ENCODE measurements at regions not wholly inside any gene's neighbourhood (a gene's known extent, or its start where the extent isn't known, plus 50 kb on each side); places are given as distances from the start of the nearest gene placed in this dataset.

DNA sequence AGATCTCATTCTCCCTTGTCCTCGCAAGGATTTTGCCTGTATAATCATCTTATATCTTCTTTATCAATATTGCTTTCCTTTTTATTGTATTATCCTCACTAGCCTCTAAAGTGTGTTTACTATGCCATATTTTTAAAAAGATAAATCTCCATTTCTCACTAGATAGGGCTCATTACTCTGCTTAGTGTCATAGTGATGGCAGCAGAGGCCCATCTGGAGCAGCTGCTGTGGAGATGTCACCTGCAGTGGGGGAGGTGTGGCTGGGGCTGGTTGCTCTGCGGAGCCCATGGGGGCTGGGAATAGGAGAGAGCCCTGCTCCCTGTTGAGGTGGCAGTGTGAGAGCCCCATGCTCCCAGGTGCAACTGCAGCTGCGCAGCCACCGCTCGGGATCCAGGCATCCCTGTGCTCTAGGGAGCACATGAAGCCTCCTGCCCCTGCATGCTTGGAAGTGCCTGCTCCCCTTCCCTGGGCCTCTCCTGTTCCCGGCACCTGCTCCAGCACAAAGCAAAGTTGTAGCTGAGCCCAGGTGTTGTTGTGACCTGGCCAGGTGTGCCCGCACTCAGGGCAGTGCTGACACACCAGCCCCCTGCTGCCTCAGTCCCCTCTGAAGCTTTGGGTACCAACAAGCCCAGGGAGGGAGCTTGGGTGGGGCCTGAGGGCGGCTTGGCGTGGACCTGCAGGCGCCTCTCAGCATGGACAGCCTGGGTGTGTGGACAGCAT, 144.6 kb upstream of the MRPS30 start:
- TF ChIP-seq, protein P1, sequence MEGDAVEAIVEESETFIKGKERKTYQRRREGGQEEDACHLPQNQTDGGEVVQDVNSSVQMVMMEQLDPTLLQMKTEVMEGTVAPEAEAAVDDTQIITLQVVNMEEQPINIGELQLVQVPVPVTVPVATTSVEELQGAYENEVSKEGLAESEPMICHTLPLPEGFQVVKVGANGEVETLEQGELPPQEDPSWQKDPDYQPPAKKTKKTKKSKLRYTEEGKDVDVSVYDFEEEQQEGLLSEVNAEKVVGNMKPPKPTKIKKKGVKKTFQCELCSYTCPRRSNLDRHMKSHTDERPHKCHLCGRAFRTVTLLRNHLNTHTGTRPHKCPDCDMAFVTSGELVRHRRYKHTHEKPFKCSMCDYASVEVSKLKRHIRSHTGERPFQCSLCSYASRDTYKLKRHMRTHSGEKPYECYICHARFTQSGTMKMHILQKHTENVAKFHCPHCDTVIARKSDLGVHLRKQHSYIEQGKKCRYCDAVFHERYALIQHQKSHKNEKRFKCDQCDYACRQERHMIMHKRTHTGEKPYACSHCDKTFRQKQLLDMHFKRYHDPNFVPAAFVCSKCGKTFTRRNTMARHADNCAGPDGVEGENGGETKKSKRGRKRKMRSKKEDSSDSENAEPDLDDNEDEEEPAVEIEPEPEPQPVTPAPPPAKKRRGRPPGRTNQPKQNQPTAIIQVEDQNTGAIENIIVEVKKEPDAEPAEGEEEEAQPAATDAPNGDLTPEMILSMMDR (conservative IDR thresholded peaks at IDR 0.05): no peak
- no peak for TF ChIP-seq ZFX (IDR thresholded peaks at IDR 0.05)

Data from C4-2B (cell line).